Effector memory CD8-positive, alpha-beta T cell (primary cell): ENCODE measurements at regions not wholly inside any gene's neighbourhood (a gene's known extent, or its start where the extent isn't known, plus 50 kb on each side); places are given as distances from the start of the nearest gene placed in this dataset.

Experiments used
- ATAC-seq: fragments of 150-1000 bp; cut with Tn5 transposase; replicated peaks from 2 replicates; pipeline ENCODE4 v1.10.0; 2021; ENCODE audit warnings: mild to moderate bottlenecking, moderate library complexity
- DNase-seq, 3 experiments: peaks; one replicate each; pipeline ENCODE4 v3.0.0; 2021
- H3K27ac Mint-ChIP-seq, 2 donors: one replicate each; pipeline ENCODE4 v1.8.0; 2022; ENCODE audit warnings: mild to moderate bottlenecking in 2 of 2, mixed read lengths in 2 of 2, moderate library complexity in 2 of 2
- H3K27me3 Mint-ChIP-seq, 2 donors: one replicate each; pipeline ENCODE4 v1.8.0; 2022; ENCODE audit warnings: mixed read lengths in 2 of 2
- H3K36me3 Mint-ChIP-seq: one replicate; pipeline ENCODE4 v1.8.0; 2022; ENCODE audit warnings: mild to moderate bottlenecking, moderate library complexity, mixed read lengths; ENCODE audit not compliant: insufficient read depth
- H3K4me1 Mint-ChIP-seq, 2 donors: one replicate each; pipeline ENCODE4 v1.8.0; 2022; ENCODE audit warnings: low read depth in 2 of 2, mixed read lengths in 2 of 2
- H3K4me3 Mint-ChIP-seq, 2 donors: one replicate each; pipeline ENCODE4 v1.8.0; 2022; ENCODE audit warnings: mild to moderate bottlenecking in 2 of 2, mixed read lengths in 2 of 2, moderate library complexity in 2 of 2
- H3K9me3 Mint-ChIP-seq, 2 donors: one replicate each; pipeline ENCODE4 v1.8.0; 2022; ENCODE audit warnings: mixed read lengths in 2 of 2

DNA sequence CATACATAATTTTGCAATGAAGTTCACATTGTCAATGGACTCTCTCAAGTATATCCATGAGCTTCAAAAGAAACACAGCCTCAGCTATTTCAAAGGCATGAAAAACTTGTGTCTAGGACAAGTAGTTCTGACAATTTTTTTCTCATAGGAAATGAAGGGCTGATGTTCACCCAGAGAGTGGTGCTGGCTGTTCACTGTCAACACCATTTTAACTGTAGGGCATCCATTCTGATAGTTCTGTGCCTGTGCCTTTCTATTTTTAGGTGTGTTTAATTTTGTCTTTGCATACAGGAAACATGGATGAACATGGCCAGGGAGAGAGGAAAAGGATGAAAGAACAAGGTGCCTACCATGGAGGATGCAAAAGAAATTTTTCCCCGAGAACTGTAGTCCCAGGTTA lies 135.3 kb upstream of the MAP9 start:
- no peaks in the 10 kb centered on the region for H3K4me1 Mint-ChIP-seq
- H3K9me3 Mint-ChIP-seq: no peaks in the 10 kb centered on the region
- no peak for DNase-seq
- no peak overlapping the region for H3K27ac Mint-ChIP-seq
- no peak overlapping the region for H3K4me3 Mint-ChIP-seq
- no peaks in the 10 kb centered on the region for H3K36me3 Mint-ChIP-seq
- H3K27me3 Mint-ChIP-seq: no peaks in the 10 kb centered on the region
- no peak for ATAC-seq

DNA sequence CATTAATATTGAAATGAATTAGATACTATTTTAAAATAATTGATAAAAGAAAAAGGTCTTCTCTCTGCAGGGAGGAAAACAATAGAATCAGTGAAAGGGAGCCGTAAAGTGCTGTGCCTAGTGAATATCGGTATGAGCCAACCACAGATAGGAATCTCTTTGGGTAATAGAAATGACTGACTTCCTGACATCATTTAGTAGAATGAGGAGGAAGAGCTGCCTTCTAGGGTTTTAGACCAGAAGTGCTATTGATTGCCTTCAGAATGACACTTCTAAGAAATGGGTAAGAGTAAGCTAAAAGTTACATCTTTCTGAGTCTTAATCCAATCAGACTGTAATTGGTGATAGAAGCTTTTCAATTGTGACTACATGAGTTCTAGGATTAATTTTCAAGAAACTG lies 134.0 kb upstream of the MAP9 start:
- no peaks in the 10 kb centered on the region for H3K36me3 Mint-ChIP-seq
- H3K9me3 Mint-ChIP-seq: no peaks in the 10 kb centered on the region
- H3K27ac Mint-ChIP-seq: no peak overlapping the region
- H3K27me3 Mint-ChIP-seq: no peaks in the 10 kb centered on the region
- DNase-seq: no peak
- H3K4me3 Mint-ChIP-seq: no peak overlapping the region
- no peak for ATAC-seq
- no peaks in the 10 kb centered on the region for H3K4me1 Mint-ChIP-seq

- Mint-ChIP-seq H3K4me1 (no peaks in the 10 kb centered on the region), H3K27me3 (no peaks in the 10 kb centered on the region), H3K9me3 (no peaks in the 10 kb centered on the region), H3K4me3 (no peak overlapping the region), H3K27ac (no peak overlapping the region), H3K36me3 (no peaks in the 10 kb centered on the region)
- DNase-seq: no peak
- no peak for ATAC-seq
These were observed 132.8 kb upstream of the MAP9 start for GRCh38 chr4:155509555-155509954.

DNA sequence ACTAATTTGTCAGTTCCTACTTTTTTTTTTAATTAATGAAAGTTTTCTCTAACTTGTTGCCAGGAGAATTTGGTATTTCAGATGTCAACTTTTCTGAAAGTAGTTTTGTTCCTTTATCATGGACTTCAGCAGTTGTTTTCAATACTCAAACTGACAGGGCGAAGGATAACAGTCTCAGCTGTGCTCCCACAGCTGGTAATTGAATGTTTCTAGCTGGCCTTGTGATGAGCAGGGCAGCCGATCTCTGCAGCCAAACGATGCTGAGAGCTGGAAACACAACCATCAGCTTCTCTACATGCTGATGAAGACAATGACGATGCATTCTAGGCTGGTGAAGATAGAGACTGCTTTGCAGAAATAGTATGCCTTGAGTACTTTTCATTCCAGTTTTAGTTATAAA lies 130.0 kb upstream of the MAP9 start:
- no peak for DNase-seq
- H3K36me3 Mint-ChIP-seq: no peaks in the 10 kb centered on the region
- H3K27ac Mint-ChIP-seq: no peak overlapping the region
- no peak overlapping the region for H3K4me3 Mint-ChIP-seq
- H3K4me1 Mint-ChIP-seq: no peaks in the 10 kb centered on the region
- no peaks in the 10 kb centered on the region for H3K9me3 Mint-ChIP-seq
- no peak for ATAC-seq
- H3K27me3 Mint-ChIP-seq: no peaks in the 10 kb centered on the region

GRCh38 chr4:155505321-155505720 lies 128.6 kb upstream of the MAP9 start:
- Mint-ChIP-seq H3K4me3 (no peak overlapping the region), H3K27me3 (no peaks in the 10 kb centered on the region)

DNA sequence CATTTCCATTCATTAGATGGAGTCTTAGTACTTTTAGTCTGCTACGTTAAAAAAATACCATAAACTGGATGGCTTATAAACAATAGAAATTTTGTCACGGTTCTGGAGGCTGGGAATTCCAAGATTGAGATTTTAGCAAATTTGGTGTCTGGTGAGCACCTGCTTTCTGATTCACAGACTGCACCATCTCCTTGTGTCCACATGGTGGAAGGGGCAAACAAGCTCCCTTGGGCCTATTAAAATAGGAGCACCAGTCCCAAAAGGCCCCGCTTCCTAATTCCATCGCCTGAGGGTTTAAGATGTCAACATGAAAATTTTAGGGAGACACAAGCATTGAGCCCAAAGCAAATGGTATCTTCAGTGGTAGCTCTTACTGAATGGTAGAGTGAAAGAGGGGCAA lies 120.5 kb upstream of the MAP9 start:
- H3K4me3 Mint-ChIP-seq: no peak overlapping the region
- H3K27me3 Mint-ChIP-seq: no peaks in the 10 kb centered on the region
- ATAC-seq: no peak
- H3K4me1 Mint-ChIP-seq: no peaks in the 10 kb centered on the region
- no peak for DNase-seq
- peaks cover 0 to 2% of the 10 kb centered on the region in 2 donors for H3K9me3 Mint-ChIP-seq
- no peak overlapping the region for H3K27ac Mint-ChIP-seq
- H3K36me3 Mint-ChIP-seq: no peaks in the 10 kb centered on the region

More at GRCh38 chr4:155505321-155505720, 128.6 kb upstream of the MAP9 start:
- ATAC-seq: no peak
- no peak for DNase-seq
- Mint-ChIP-seq H3K4me1 (no peaks in the 10 kb centered on the region), H3K36me3 (no peaks in the 10 kb centered on the region), H3K27ac (no peak overlapping the region), H3K9me3 (no peaks in the 10 kb centered on the region)

- no peaks in the 10 kb centered on the region for H3K4me1 Mint-ChIP-seq
- H3K27me3 Mint-ChIP-seq: no peaks in the 10 kb centered on the region
- no peak overlapping the region for H3K4me3 Mint-ChIP-seq
- ATAC-seq (no peak), DNase-seq (no peak)
- H3K36me3 Mint-ChIP-seq: no peaks in the 10 kb centered on the region
- H3K9me3 Mint-ChIP-seq: peaks cover 0 to 2% of the 10 kb centered on the region in 2 donors
- no peak overlapping the region for H3K27ac Mint-ChIP-seq
These were observed 119.5 kb upstream of the MAP9 start for GRCh38 chr4:155496294-155496626.

- Mint-ChIP-seq H3K9me3 (peaks cover 0 to 2% of the 10 kb centered on the region in 2 donors), H3K27ac (no peak overlapping the region), H3K36me3 (no peaks in the 10 kb centered on the region), H3K4me3 (no peak overlapping the region), H3K27me3 (no peaks in the 10 kb centered on the region), H3K4me1 (no peaks in the 10 kb centered on the region)
- ATAC-seq (no peak), DNase-seq (no peak)
These were observed 119.0 kb upstream of the MAP9 start for GRCh38 chr4:155495572-155496293.

GRCh38 chr4:155494037-155494718 lies 117.4 kb upstream of the MAP9 start:
- no peaks in the 10 kb centered on the region for H3K4me1 Mint-ChIP-seq

GRCh38 chr4:155491336-155492120 lies 114.8 kb upstream of the MAP9 start:
- ATAC-seq (no peak), DNase-seq (no peak)
- H3K27me3 Mint-ChIP-seq: no peaks in the 10 kb centered on the region
- no peaks in the 10 kb centered on the region for H3K36me3 Mint-ChIP-seq
- no peaks in the 10 kb centered on the region for H3K4me1 Mint-ChIP-seq
- H3K9me3 Mint-ChIP-seq: peaks cover 0 to 2% of the 10 kb centered on the region in 2 donors
- no peak overlapping the region for H3K27ac Mint-ChIP-seq
- no peak overlapping the region for H3K4me3 Mint-ChIP-seq

More at GRCh38 chr4:155494037-155494718, 117.4 kb upstream of the MAP9 start:
- ATAC-seq: no peak
- H3K9me3 Mint-ChIP-seq: peaks cover 0 to 2% of the 10 kb centered on the region in 2 donors
- H3K4me3 Mint-ChIP-seq: no peak overlapping the region
- no peak for DNase-seq
- no peaks in the 10 kb centered on the region for H3K36me3 Mint-ChIP-seq
- no peak overlapping the region for H3K27ac Mint-ChIP-seq
- H3K27me3 Mint-ChIP-seq: no peaks in the 10 kb centered on the region

GRCh38 chr4:155489271-155489670 lies 112.5 kb upstream of the MAP9 start:
- H3K4me1 Mint-ChIP-seq: no peaks in the 10 kb centered on the region
- H3K36me3 Mint-ChIP-seq: no peaks in the 10 kb centered on the region
- no peaks in the 10 kb centered on the region for H3K27me3 Mint-ChIP-seq
- H3K4me3 Mint-ChIP-seq: no peak overlapping the region
- no peak for ATAC-seq
- H3K9me3 Mint-ChIP-seq: no peaks in the 10 kb centered on the region
- DNase-seq: no peak
- no peak overlapping the region for H3K27ac Mint-ChIP-seq

- DNase-seq: no peak
- Mint-ChIP-seq H3K27me3 (no peaks in the 10 kb centered on the region), H3K4me1 (no peaks in the 10 kb centered on the region), H3K9me3 (no peaks in the 10 kb centered on the region), H3K4me3 (no peak overlapping the region), H3K36me3 (no peaks in the 10 kb centered on the region), H3K27ac (no peak overlapping the region)
- ATAC-seq: no peak
These were observed 111.9 kb upstream of the MAP9 start for GRCh38 chr4:155488691-155489090.

DNA sequence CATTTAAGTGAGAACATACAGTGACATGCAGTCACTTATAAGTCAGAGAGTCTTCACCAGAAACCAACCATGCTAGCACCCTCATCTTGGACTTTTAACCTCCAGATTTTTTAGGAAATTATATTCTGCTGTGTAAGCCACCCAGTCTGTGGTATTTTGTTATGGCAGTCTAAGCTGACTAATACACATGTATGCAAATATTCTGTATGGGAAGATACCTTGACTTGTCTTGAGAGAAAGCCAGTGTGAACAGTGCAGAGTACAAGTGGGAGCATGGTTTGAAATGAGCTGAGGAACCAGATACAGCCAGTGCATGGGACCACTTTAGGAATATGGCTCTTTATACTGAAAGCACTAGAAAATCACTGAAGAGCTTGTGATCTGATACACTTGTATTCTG lies 110.4 kb upstream of the MAP9 start:
- Mint-ChIP-seq H3K4me1 (no peaks in the 10 kb centered on the region), H3K9me3 (no peaks in the 10 kb centered on the region), H3K27ac (no peak overlapping the region), H3K27me3 (no peaks in the 10 kb centered on the region), H3K36me3 (no peaks in the 10 kb centered on the region), H3K4me3 (no peak overlapping the region)
- DNase-seq: no peak
- no peak for ATAC-seq

DNA sequence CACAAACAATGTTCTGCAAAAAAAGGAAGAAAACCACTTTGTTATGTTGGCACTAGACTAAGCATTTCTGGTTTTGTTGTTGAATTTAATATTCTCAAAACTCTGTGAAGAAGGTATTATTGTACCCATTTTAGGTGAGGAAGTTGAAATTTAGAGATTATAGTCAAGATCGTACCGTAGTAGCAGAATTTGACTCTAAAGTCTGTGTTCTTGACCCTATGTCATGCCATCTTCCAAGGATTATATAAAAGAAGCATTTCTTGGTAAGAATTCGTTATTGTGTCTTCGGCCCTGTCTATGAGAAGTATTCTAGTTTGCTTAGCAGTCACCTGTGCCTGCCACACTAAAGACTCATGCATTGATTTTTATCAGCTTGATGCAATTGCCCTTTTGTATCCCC lies 104.4 kb upstream of the MAP9 start:
- H3K27me3 Mint-ChIP-seq: no peaks in the 10 kb centered on the region
- no peak overlapping the region for H3K27ac Mint-ChIP-seq
- no peaks in the 10 kb centered on the region for H3K4me1 Mint-ChIP-seq
- no peak for ATAC-seq
- H3K4me3 Mint-ChIP-seq: no peak overlapping the region
- H3K36me3 Mint-ChIP-seq: no peaks in the 10 kb centered on the region
- no peak for DNase-seq
- no peaks in the 10 kb centered on the region for H3K9me3 Mint-ChIP-seq
